Esophagus muscularis mucosa (tissue), 3 donors: ENCODE measurements at regions not wholly inside any gene's neighbourhood (a gene's known extent, or its start where the extent isn't known, plus 50 kb on each side); places are given as distances from the start of the nearest gene placed in this dataset.

Source experiments
- POLR2A ChIP-seq: fragments of 450-650 bp; IDR thresholded peaks from one replicate; pipeline ENCODE4 v1.6.1; 2017; ENCODE audit warnings: antibody characterized with exemption, moderate library complexity, mild to moderate bottlenecking, low read depth
- POLR2AphosphoS5 ChIP-seq, 2 donors: sonication (generic); formaldehyde crosslinking; IDR thresholded peaks; one replicate each; pipeline ENCODE4 v1.6.1; 2017; ENCODE audit warnings: antibody characterized with exemption in 2 of 2
- TF ChIP-seq, protein P1 (sequence below), 3 experiments: fragments of 200-600 bp in 2 of 3; fragments of 450-650 bp in 1 of 3; sonication (generic) in 2 of 3; IDR thresholded peaks; one replicate each; pipeline ENCODE4 v1.5.1; 2017 to 2019; ENCODE audit warnings: antibody characterized with exemption in 3 of 3, mild to moderate bottlenecking in 2 of 3, moderate library complexity in 1 of 3

- TF ChIP-seq, protein P1, sequence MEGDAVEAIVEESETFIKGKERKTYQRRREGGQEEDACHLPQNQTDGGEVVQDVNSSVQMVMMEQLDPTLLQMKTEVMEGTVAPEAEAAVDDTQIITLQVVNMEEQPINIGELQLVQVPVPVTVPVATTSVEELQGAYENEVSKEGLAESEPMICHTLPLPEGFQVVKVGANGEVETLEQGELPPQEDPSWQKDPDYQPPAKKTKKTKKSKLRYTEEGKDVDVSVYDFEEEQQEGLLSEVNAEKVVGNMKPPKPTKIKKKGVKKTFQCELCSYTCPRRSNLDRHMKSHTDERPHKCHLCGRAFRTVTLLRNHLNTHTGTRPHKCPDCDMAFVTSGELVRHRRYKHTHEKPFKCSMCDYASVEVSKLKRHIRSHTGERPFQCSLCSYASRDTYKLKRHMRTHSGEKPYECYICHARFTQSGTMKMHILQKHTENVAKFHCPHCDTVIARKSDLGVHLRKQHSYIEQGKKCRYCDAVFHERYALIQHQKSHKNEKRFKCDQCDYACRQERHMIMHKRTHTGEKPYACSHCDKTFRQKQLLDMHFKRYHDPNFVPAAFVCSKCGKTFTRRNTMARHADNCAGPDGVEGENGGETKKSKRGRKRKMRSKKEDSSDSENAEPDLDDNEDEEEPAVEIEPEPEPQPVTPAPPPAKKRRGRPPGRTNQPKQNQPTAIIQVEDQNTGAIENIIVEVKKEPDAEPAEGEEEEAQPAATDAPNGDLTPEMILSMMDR (IDR thresholded peaks at IDR 0.05) = no peak
- TF ChIP-seq POLR2A (no peak), POLR2AphosphoS5 (IDR thresholded peaks at IDR 0.05) (no peak)
These were observed 886.3 kb downstream of the SLC4A3 start for GRCh38 chr2:220513573-220514288.
